ENCODE measurements at regions not wholly inside any gene's neighbourhood (a gene's known extent, or its start where the extent isn't known, plus 50 kb on each side); places are given as distances from the start of the nearest gene placed in this dataset.

- no peak for TF ChIP-seq CTCF (IDR thresholded peaks at IDR 0.05)
- TF ChIP-seq ZFX (IDR thresholded peaks at IDR 0.05; ENCODE audit: borderline replicate concordance): no peak
These were observed 69.8 kb upstream of the SLC25A26 start for GRCh38 chr3:66150977-66151376.

Measured in 22Rv1 (cell line).